ENCODE measurements at regions not wholly inside any gene's neighbourhood (a gene's known extent, or its start where the extent isn't known, plus 50 kb on each side); places are given as distances from the start of the nearest gene placed in this dataset.

GRCh38 chr1:4147509-4147908 is 247.4 kb upstream of the C1orf174 start:
- Histone ChIP-seq H3K9ac (no peak overlapping the region), H3K27ac (no peak overlapping the region), H3K27me3 (ENCODE audit: insufficient read depth, low read depth) (peaks cover 19% of the 10 kb centered on the region; the same call in 1 of the 2 replicates), H3K4me3 (IDR thresholded peaks at IDR 0.05; ENCODE audit: insufficient read depth, low read depth, low read length) (no peak overlapping the region), H3K4me1 (ENCODE audit: low read depth, poor library complexity, severe bottlenecking) (no peaks in the 10 kb centered on the region), H3K4me2 (no peak overlapping the region), H2AFZ (ENCODE audit: low read depth) (no peak overlapping the region), H4K20me1 (ENCODE audit: insufficient read depth) (no peaks in the 10 kb centered on the region), H3K79me2 (ENCODE audit: insufficient read depth, low read depth) (no peaks in the 10 kb centered on the region), H3K36me3 (ENCODE audit: insufficient read depth) (no peaks in the 10 kb centered on the region)
- TF ChIP-seq CTCF (conservative IDR thresholded peaks at IDR 0.05; ENCODE audit: low read depth, low read length): no peak

GRCh38 chr1:4149281-4149680 is 249.2 kb upstream of the C1orf174 start:
- H3K79me2 ChIP-seq (ENCODE audit: insufficient read depth, low read depth): no peaks in the 10 kb centered on the region
- H3K4me1 ChIP-seq (ENCODE audit: low read depth, poor library complexity, severe bottlenecking): no peaks in the 10 kb centered on the region
- TF ChIP-seq CTCF (conservative IDR thresholded peaks at IDR 0.05; ENCODE audit: low read depth, low read length): no peak
- no peak overlapping the region for H2AFZ ChIP-seq (ENCODE audit: low read depth)
- H3K36me3 ChIP-seq (ENCODE audit: insufficient read depth): no peaks in the 10 kb centered on the region
- no peak overlapping the region for H3K4me3 ChIP-seq (IDR thresholded peaks at IDR 0.05; ENCODE audit: insufficient read depth, low read depth, low read length)
- no peaks in the 10 kb centered on the region for H4K20me1 ChIP-seq (ENCODE audit: insufficient read depth)
- H3K27ac ChIP-seq: no peak overlapping the region
- H3K9ac ChIP-seq: no peak overlapping the region
- peaks cover 19% of the 10 kb centered on the region; the same call in 1 of the 2 replicates for H3K27me3 ChIP-seq (ENCODE audit: insufficient read depth, low read depth)
- no peak overlapping the region for H3K4me2 ChIP-seq

GRCh38 chr1:4149831-4150230 is 249.8 kb upstream of the C1orf174 start:
- Histone ChIP-seq H3K4me1 (ENCODE audit: low read depth, poor library complexity, severe bottlenecking) (no peaks in the 10 kb centered on the region), H3K9ac (no peak overlapping the region), H3K27ac (no peak overlapping the region), H4K20me1 (ENCODE audit: insufficient read depth) (no peaks in the 10 kb centered on the region), H3K36me3 (ENCODE audit: insufficient read depth) (no peaks in the 10 kb centered on the region), H3K4me3 (IDR thresholded peaks at IDR 0.05; ENCODE audit: insufficient read depth, low read depth, low read length) (no peak overlapping the region), H3K27me3 (ENCODE audit: insufficient read depth, low read depth) (peaks cover 23% of the 10 kb centered on the region; the same call in 1 of the 2 replicates), H3K79me2 (ENCODE audit: insufficient read depth, low read depth) (no peaks in the 10 kb centered on the region), H2AFZ (ENCODE audit: low read depth) (no peak overlapping the region), H3K4me2 (no peak overlapping the region)
- no peak for TF ChIP-seq CTCF (conservative IDR thresholded peaks at IDR 0.05; ENCODE audit: low read depth, low read length)

- H3K4me1 ChIP-seq (ENCODE audit: low read depth, poor library complexity, severe bottlenecking): no peaks in the 10 kb centered on the region
- TF ChIP-seq CTCF (conservative IDR thresholded peaks at IDR 0.05; ENCODE audit: low read depth, low read length): no peak
- no peaks in the 10 kb centered on the region for H3K36me3 ChIP-seq (ENCODE audit: insufficient read depth)
- H3K9ac ChIP-seq: no peak overlapping the region
- no peaks in the 10 kb centered on the region for H3K79me2 ChIP-seq (ENCODE audit: insufficient read depth, low read depth)
- H3K4me3 ChIP-seq (IDR thresholded peaks at IDR 0.05; ENCODE audit: insufficient read depth, low read depth, low read length): no peak overlapping the region
- no peak overlapping the region for H3K27ac ChIP-seq
- no peak overlapping the region for H2AFZ ChIP-seq (ENCODE audit: low read depth)
- H4K20me1 ChIP-seq (ENCODE audit: insufficient read depth): no peaks in the 10 kb centered on the region
- H3K27me3 ChIP-seq (ENCODE audit: insufficient read depth, low read depth): peaks cover 24% of the 10 kb centered on the region; the same call in 1 of the 2 replicates
- H3K4me2 ChIP-seq: no peak overlapping the region
Measured at GRCh38 chr1:4150262-4150661, 250.2 kb upstream of the C1orf174 start.
